Ureter (tissue), 1 donor: ENCODE measurements at regions not wholly inside any gene's neighbourhood (a gene's known extent, or its start where the extent isn't known, plus 50 kb on each side); places are given as distances from the start of the nearest gene placed in this dataset.

Source experiments
- DNase-seq: peaks from one replicate; pipeline ENCODE4 v3.0.0-alpha.2; 2020; ENCODE audit warnings: low spot score
- donor health status: DM: yes; HTN: yes; CAD: no.

DNA sequence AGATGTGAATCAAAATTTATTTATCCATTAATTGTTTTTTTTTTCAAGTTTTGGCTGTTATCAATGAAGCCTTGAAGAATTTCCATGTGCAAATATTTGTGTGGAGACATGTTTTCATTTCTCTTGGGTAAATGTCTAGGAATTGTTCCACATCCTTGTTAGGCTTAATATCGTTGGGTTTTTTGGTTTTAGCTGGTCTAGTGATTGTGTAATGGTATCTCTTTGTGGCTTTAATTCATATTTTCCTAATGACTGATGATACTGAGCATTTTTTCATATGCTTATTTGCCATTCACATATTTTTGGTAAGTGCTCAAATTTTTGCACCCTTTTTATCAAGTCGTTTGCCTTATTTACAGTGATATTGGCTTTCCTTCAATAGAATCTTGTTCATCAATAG is 250.3 kb upstream of the EPHA4 start:
- DNase-seq = no peak

DNA sequence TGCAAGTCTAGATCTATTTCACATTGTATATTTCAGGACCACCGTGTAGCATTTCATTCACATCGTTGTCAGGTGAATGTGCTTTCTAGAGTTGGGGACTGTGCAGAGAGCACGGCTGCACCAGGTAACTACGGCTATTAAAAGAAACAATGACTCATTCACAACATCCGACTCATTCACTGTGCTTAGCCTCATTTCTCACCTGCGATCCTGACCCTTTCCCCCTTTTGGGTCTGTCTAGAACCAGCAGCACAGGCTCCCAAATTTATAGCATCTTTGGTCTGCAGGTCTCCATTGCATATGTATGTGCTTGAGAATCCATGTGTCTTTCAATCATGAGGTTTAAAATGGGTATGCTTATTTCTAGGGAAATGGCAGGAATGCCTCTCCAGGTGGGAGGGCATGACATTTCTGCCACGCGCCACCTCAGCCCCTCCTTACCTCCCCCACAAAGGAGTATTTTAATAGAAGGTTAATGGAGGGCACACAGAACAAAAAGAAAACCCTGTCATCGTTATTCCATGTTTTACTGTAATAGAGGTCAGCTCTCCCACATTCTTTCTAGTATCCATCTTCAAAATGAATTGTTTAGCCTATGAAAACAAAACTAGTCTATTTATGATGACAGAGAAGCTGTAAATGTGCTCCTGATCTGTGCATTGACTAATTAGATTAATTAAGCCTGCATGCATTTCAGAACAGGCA is 246.7 kb upstream of the EPHA4 start:
- no peak for DNase-seq

GRCh38 chr2:221817878-221818277 is 245.8 kb upstream of the EPHA4 start:
- no peak for DNase-seq

DNA sequence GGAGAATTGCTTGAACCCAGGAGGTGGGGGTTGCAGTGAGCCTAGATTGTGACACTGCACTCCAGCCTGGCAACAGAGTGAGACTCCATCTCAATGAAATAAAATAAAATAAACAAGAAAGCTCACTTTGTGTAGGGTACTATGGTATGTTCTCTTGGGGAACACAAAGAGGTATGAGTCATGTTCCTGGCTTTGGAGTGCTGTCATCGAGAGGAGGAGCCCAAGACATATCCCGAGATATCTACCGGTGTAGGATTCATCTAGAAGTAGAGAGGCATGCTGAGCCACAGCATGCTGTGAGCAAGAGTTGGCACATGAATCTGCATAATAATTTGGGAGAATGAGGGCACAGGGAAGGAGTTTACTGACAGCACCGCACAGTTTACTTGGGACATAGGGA is 244.9 kb upstream of the EPHA4 start:
- no peak for DNase-seq

DNA sequence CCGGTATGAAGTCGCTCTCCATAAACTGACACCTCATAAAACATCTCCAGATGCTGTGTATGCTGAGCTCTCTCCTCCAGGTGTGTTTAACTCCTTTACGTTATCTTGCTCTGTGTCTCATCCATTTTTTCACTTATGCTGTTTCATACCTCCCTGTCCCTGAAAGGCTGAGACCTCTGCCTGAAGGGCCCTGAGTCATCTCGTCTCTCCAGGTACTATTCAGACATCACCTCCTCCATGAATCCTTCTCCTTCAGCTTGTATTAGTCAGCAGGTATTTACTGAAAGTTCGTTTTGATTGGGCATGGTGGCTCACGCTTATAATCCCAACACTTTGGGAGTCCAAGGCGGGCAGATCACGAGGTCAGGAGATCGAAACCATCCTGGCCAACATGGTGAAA is 244.5 kb upstream of the EPHA4 start:
- no peak for DNase-seq

- no peak for DNase-seq
Observed at GRCh38 chr2:221810650-221811049, 238.5 kb upstream of the EPHA4 start.

- no peak for DNase-seq
Observed at GRCh38 chr2:221810245-221810644, 238.1 kb upstream of the EPHA4 start.

DNA sequence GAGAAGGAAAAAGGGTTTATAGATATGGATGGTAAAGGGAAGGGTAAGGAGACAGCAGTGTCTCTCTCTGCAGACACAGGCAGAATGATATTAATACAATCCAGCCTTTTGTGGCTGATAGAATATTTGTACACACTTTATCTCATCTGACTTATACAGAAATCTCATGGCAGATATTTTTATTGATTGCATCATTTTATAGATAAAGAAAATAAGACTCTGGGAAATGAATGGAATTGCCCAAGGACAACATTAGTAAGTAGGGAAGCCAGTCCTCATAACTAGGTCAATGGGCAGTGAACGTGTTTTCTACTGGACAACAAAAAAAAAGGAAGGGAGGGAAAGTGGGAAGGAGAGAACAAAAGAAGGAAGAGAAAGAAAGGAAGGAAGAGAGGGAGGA is 236.4 kb upstream of the EPHA4 start:
- no peak for DNase-seq

DNA sequence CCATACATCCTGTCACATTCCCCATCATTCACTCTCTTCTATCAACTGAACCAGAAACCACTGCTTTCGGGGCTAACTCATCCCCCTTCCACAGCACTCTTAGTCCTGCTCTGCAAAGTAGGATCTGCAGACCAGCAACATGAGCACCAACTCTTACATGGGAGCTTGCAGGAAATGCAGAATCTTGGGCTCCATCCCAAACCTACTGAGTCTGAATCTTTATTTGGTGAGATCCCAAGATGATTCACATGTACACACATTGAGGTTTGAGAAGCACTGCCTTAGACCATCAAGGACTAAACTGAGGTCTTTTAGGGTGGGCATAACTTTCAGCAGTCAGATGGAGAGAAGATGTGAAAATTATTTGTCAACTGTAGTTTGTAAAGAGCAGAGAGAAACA is 235.6 kb upstream of the EPHA4 start:
- no peak for DNase-seq

DNA sequence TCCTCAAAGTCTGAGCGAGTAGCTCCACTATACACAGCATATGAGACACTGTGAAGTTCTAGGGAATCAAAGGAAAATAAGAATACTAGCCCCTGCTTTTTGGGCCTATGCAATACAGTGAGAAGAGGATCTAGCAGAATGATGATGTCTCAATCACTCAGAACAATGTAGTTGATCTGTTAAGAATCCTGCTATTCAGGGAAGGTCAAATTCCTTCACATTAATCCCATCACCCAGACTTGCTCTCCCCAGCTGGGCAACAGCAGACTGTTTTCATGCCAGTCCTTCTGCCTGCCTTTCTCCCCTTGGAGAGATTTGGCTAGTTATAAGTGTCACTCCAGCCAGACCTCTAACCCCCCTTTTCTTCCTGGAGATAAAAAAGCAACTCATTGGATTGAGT is 230.0 kb upstream of the EPHA4 start:
- no peak for DNase-seq

DNA sequence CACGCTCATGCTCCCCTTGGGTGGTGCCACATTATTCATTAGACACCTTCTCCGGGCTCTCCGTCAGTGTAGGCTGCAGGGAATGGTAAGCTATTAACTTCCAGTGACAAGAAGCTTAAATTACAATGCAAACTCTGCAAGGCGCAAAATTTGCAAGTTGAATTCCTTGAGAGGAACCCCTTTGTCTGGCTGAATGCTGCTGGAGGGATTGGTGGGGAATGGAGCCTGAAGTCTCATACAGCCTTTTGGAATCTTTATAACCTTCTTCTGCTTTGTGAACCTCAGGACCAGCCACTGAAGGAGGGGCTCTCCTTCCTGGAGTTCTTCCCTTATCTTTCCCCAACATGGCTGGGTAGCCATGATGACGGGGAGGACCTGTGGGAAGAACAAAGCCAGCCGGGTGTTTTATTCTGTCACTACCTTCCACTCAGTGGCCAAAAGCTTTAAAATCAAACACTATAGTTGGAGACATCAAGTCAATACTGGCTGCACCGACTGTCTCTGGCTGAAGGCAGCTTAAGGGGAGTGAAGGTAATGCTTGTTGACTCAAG is 220.9 kb upstream of the EPHA4 start:
- no peak for DNase-seq

DNA sequence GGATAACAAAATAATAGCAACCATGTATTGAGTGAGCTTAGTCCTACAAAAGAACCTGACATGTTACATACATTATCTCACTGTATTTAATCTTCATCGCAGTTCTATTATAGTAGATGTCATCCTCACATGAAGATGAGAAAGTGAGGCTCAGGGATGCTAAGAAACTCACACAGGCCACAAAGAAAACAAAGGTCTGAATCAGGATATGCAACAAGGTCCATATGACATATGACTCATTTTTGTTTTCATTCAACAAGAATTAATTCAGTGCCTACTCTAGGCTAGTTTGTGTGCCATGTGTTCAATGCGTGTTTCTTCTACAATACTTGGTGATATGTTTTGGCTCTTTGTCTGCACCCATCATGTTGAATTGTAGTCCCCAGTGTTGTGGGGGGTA is 219.7 kb upstream of the EPHA4 start:
- DNase-seq = no peak

DNA sequence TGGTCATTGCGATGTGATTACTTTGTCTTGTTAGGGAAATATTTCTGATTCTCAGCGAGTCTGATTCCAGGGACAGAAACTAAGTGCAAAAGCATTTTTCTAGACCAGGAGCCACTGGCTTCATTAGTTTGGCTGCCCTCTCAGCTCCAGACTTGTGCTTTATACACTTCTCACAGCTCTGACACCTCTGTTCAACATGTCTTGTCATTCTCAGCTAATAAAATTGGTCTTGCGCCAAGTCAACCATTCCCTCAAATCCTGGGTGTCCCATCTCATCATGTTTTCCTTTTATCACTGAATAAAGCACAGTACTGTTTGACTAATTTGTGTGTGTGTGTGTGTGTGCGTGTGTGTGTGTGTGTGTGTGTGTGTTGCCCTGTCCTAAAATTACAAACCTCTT is 215.5 kb upstream of the EPHA4 start:
- DNase-seq = no peak

- no peak for DNase-seq
Observed at GRCh38 chr2:221786297-221786926, 214.3 kb upstream of the EPHA4 start.

- no peak for DNase-seq
Observed at GRCh38 chr2:221780281-221780688, 208.2 kb upstream of the EPHA4 start.

DNA sequence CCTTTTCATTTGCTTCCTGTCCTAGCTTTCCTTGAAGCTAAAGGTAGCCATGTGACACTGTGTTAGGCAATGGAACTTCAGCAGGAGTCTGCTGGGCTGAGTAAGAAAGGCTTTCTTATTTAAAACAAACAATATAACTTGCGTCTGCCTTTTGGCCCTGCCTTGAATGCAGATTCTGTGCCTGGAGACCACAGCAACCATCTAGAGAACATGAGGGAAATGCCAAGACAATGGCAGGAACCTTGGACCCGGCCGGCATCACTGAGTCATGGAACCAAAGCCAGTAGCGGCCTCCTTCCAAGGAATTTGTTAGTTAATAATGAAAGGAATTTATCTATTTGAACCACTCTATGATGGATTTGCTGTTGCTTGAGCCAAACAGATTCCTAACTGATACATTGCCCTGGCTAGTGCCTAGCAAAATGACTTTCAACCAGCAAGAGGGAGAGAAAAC is 207.5 kb upstream of the EPHA4 start:
- DNase-seq = no peak

GRCh38 chr2:221778025-221778424 is 205.9 kb upstream of the EPHA4 start:
- DNase-seq = no peak

- DNase-seq = no peak
Observed at GRCh38 chr2:221777119-221777518, 205.0 kb upstream of the EPHA4 start.

DNA sequence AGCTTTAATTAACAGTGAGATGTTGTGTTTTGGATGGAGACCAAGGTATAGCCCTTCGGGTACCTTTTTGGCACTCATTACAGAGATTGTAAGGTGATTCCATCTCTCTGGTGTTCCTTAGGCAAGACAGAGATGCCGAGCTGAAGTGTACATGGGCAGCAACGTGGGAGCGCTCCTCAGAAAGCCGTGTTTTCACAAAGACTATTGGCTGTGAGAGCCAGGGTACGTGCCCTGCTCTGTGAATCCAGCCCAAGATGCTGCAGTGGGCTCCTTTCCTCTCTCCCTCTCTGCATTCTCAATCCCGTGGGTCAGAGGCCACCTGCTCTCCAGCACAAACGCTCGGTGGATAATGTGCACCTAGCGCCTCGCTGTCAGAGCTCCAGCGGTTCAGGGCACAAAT is 203.0 kb upstream of the EPHA4 start:
- DNase-seq = no peak

DNA sequence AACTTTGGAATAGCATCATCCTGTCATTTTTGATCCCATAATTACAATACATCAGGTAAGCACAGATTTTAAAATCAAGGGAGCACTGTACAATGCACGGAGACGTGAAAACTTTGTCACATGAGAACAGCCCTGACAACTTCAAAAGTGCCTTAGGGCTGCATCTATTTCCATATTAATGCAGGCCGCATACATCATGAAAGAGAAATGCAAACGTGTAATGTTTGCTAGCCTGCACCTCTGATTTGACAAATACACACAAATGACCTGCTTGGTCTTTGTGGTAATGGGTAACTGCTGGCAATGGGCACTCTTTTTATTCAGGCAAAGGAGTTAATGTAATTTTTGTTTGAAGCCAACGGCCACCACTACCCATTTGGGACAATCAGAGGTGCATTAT is 202.0 kb upstream of the EPHA4 start:
- DNase-seq = no peak

DNA sequence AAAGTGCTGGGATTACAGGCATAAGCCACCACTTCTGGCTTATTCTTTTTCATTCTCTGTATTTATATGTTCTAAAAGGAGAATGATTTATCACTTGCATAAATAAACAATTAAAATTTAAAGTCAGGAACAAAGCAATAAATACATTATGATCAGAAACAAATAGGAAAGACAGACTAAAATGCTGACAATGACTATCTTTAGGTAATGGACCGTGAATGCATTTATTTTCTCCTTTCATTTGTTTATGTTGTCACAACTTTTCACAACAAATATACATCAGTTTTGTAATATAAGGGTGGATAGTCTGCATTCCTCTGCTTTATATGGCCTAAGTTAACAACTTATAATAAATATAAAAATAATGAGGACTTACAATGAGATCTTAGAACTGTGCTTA is 199.2 kb upstream of the EPHA4 start:
- no peak for DNase-seq

- DNase-seq = no peak
Observed at GRCh38 chr2:221767106-221768012, 195.3 kb upstream of the EPHA4 start.
